ENCODE measurements at regions not wholly inside any gene's neighbourhood (a gene's known extent, or its start where the extent isn't known, plus 50 kb on each side); places are given as distances from the start of the nearest gene placed in this dataset.

DNA sequence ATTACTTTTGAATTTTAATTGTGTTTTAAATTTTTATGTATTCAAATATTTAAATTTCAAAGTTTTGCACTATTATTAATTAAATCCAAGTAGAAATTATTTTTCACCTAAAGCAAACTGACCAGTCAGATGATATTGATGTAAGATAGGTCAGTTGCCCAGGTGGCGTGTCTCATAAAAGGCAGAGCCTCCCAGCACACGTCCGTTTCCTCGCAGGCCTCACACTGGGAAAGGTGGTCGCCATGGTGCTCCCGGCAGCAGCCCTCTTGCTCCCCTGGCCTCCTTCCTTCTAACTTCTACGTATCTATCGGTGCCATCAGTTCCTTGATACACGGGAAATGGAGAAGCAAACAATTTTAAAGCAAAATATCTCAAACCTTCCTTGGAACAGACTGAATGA is 516.8 kb downstream of the GALR1 start:
- DNase-seq: no peak

DNA sequence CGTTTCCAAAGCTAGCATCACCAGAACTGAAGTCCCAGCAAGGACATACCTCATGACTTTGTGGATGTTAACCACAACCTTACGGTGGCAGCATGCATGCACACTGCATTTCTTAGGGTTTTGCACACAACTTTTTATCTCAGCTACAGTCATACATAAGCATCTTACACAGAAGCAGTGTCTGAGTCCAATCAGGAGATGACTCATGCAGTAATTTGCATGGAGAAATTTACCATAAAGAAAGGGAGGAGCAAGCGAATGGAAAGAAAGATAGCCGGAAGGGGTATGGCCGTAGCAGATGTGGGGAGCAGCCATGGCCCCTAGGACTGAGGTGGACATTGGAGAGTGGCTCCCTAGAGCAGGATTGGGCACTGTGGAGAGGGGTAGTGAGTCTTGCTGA is 522.5 kb downstream of the GALR1 start:
- no peak for DNase-seq

DNA sequence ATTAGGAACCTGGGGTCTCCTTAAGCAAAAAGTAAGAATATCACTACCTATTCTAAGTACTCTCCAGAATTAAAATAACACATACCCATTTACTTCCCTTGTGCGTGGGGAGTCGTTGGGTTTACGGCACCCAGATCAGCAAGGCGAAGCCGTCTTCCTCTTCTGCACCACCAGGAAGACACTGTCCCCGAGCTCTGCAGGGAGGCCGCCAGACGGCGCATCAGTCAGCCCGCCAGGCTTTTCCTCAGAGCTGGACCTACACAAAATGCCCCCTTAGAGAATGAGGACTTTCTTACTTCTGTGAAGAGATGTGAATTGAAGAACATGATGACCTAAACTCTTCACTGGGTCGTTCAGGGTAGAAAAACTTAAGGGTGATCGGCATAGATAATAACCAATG is 526.5 kb downstream of the GALR1 start:
- no peak for DNase-seq

DNA sequence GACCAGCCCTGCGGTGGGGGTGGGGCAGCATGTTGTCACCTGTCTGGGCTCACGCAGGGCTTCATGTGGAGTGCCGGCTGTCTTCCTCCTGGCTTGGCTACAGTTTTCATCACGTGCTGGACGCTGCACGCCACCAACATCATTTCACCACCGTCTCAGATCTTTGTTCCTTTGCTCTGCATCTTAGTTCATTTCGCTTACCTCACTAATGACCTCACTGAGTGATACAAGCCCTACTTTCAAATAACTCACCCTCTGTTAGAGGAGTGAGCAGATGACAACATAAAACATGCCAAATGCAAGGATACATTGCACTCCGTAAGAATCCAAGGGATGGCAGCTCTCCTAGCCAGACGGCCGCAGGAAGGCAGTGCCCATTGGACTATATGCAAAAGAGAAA is 527.5 kb downstream of the GALR1 start:
- no peak for DNase-seq

DNA sequence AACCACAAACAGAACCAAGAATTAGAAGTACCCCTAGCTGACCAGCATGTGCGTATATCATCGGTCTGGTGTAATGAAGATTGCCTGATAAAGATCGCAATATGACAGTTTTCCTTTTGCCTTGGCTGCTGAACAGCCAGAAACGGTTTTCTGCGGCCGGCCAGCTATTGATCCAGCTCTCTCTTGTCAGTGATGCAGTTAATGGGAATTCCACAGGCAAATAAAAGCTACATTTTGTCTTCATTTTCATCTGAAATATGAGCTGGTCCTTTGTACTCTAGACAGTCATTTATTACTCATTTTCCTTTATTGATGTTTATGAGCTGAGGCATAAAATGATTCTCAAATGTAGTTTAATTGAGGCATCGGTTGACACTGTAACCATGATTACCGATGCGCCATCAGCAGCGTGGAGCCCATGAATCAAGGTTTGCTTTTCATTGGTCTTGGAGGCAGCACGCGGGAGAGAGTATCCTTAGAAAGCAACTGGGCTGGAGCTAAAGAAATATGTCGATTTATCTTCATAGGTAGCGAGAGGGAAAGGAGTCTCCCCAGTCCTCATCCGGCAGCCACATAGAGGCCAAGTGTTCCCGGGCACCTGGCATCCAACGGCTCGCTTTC is 535.2 kb downstream of the GALR1 start:
- DNase-seq: no peak

DNA sequence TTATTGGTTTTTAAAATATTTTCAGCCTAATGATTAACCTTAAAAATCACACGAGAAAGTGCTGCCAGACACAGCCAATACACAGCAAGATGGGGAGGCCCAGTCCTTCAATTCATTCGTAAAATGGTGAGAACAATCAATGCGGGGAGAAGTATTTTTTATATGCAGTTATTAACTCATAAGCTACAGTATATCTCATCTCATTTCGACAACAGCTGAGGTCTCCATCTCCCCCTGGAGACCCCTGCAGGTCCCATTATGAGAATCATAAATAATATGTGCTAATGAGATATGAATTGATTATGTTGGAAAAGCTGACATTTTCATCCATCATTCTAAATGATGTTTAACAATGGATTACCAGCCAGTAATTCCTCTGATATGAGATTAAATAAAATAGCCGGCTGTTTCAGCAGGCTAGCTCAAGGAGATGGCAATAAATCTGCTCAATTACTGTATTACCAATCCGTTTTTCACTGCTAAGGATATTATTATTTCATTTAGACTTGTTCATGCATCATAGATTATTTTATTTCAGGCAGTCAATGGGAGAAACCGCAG is 535.8 kb downstream of the GALR1 start:
- DNase-seq: no peak

DNA sequence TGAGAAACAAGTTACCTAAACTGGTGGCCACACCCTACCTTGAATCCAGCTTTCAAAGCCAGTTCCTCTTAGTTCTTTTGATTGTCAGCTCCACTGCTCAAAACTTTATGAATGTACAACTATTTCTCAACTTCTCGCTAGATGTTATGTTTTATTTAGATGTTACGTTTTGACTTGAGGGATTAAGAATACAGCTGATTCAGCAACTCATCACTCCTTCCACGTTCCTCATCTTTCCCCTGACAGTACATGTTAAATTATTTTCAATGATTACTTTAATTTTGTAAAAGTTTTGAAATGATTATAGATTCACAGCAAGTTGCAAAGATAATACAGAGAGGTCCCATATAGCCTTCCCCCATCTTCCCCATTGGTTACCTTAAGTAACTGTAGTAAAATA is 553.4 kb downstream of the GALR1 start:
- no peak for DNase-seq

DNA sequence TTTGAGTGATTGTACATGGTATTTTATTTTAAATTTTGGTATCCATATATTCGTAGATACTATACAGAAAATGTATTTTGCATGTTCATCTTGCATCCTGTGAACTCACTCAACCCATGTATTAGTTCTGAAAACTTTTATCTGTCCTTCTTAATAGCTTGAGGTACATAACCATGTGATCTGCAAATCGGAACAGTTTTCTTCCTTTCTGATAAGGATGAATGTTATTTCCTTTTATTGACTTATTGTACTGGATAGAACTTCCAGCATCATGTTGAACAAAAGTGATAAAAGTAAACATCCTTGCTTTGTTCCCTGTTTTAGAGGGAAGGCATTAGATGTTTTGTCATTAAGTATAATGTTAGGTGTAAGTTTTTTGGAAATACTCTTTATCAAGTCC is 554.7 kb downstream of the GALR1 start:
- no peak for DNase-seq

DNA sequence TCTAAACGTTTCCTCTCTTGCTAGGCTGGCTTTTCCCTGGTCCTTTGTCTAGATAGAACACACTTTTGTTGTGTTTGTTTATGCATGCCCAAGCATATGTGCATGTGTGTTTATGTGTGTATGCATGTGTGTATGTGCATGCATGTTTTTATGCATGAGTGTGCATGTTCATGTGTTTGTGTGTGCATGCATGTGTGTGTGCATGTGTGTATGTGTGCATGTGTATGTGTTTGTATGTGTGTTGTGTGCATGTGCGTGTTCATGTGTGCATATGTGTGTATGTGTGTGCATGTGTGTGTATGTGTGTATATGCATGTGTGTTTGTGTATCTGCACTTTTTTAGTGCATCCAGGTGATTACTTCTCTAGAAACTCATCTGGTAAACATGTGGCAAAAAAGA is 558.0 kb downstream of the GALR1 start:
- no peak for DNase-seq

DNA sequence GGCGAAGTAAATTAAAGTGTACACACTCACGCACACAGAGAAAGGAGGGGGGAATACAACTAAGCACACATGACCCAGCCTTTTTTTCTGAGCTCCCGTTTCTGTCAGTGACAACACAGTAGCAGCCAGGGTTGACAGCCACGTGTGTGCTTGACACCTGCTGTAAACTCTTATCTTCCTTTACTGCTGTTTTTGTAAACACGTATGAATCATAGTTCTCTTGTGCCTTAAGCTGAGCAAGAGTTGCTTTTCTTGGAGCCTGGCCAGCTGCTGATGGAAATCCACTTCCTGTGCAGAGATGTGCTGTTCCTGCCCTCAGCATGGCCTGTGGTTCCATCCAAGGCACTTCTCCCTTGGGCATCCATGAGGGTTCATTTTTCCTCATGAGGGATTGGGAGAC is 561.9 kb downstream of the GALR1 start:
- no peak for DNase-seq

DNA sequence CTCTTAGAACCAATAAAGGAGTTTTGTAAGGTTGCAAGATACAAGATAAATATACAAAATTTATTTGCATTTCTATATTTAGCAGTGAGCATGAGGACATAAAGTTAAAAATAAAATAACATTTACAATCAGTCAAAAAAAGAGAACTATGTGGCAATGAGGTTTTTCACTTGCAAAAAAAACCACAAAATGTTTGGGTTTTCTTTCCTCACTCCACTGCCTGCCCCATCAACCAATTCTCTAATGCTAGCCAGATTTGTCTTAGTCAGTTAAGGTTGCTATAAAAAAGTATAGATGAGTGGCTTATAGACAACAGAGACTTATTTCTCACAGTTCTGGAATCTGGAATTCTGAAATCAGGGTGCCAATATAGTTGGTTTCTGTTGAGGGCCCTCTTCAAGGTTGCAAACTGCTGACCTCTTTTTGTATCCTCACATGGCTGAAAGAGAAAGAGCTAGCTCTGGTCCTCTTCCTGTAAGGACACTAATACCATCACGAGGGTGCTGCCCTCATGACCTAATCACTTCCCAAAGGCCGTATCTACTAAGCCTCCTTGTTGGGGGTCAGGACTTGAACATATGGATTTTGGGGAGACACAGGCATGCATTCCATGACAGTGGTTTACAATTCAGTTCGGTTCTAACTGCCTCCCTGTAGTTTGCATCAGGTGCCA is 566.2 kb downstream of the GALR1 start:
- no peak for DNase-seq

DNA sequence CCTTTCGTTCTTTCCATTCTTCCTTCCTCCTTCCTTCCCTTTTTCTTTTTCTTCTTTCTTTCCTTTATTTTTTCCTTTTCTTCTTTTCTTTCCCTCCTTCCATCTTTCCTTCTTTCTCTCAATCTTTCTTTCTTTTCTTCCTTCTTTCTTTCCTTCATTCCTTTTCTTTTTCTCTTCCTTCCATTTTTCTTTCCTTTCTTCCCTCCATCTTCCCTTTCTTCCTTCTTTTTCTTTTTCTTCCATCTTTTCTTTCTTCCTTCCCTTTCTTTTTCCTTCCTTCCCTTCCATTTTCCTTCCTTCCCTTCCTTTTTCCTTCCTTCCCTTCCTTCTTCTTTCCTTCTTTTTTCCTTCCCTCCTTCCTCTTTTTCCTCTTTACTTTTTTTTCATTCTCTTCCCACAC is 568.7 kb downstream of the GALR1 start:
- no peak for DNase-seq

DNA sequence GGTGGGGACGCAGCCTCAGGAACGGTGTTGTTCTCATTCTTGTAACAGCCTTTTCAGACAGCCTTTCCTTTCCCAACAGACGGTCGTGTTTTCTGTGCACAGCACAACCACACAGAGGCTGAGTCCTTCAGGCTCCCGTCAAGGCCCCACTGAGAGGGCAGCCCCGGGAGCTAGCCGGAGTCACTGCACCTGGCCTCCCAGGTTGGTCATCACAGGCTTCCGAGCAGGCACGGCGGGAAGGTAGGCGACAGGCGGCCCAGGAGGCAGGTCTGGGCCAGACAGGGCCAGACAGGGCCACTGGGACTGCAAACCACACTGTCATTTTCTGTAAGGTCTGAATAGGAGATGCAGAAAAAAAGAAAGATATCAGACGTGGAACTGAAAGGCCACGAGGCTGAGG is 570.8 kb downstream of the GALR1 start:
- DNase-seq: no peak

DNA sequence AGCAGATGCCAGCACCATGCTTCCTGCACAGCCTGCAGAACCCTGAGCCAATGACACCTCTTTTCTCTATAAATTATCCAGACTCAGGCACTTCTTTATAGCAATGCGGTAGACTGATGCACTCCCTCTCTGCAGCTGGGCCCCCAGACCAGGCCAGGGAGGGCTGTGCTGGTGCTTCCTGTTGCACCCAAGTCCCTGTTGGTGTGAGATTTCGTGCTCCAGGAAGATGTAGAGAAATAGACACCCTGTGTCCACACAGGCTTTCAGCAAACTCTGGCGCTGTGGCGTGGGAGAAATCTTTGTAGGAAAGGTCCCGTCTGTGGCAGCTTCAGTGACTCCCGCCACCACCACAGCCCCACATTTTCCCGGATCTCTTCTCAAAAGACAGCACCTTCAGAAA is 572.2 kb downstream of the GALR1 start:
- DNase-seq: no peak

DNA sequence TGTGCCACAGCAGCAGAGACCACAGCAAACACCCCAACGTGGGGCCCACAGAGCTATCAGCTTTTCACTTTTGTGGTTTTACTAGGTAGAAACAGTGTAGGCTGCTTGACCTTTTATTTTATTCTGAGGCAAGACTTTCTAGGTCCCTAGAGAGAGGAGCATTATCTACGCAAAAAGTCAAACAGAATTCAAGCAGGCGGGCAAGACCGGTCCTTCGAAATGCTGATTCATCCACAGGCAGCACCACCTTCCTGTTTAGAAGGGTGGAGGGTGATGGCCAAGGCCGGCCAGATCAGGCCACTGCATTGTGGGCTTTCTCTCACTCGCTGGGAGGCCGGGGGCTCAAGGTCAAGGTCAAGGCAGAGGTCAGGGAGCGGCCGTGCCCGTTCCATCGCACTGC is 573.0 kb downstream of the GALR1 start:
- DNase-seq: no peak

DNA sequence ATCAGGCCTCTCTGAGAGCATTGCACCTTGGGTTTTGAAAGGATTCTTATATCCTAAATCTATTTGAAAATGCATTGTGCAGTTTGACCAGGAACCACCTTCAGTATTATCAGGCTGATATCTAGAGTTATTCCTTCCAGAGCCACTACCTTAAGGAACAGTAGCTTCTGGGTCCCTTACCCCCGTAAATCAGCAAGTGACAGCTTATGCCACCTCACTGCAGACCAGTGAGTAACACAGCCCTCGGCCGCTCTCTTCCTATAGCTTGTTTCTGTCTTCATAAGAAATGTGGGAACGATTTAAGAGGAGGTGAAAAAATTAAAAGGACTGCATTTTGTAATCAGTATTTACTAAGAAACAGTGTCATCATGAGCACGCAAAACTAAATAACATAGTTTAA is 584.2 kb downstream of the GALR1 start:
- DNase-seq: no peak

DNA sequence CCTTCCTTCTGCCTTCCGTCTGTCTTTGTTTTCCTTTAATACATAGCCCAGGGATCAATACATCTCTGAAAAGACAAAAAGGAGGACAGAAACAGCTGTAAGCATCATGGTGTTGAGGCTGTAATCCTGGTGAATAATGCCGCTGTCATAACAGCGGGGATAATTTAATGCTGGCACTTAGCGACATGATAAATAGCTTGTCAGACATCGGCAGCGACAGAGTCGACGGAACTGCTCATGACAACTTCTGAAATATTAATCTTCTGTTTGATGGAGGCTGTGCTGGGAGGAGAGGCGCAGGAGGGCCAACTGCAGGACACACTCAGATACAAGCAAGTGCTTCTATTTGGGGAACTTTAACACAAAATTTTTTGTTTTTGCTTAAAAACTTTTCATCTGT is 602.2 kb downstream of the GALR1 start:
- no peak for DNase-seq

DNA sequence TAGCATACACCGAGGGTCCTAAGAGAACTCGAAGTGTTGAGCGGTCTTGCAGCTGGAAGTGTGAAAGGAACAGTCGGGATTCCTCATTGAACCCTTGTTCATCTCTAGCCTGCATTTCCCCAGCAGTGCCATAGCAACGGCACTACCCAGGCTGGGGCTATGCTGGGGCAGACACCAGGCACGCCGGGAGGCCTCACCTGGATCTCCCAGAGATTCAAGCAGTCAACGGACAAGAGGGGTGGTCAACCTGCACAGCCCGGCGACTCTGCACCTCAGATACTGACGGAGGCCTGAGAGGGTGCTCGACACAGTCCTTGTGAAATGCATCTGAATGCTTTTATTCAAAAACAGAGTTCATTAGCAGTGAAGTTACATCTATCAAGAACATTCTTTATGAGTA is 604.2 kb downstream of the GALR1 start:
- no peak for DNase-seq

DNA sequence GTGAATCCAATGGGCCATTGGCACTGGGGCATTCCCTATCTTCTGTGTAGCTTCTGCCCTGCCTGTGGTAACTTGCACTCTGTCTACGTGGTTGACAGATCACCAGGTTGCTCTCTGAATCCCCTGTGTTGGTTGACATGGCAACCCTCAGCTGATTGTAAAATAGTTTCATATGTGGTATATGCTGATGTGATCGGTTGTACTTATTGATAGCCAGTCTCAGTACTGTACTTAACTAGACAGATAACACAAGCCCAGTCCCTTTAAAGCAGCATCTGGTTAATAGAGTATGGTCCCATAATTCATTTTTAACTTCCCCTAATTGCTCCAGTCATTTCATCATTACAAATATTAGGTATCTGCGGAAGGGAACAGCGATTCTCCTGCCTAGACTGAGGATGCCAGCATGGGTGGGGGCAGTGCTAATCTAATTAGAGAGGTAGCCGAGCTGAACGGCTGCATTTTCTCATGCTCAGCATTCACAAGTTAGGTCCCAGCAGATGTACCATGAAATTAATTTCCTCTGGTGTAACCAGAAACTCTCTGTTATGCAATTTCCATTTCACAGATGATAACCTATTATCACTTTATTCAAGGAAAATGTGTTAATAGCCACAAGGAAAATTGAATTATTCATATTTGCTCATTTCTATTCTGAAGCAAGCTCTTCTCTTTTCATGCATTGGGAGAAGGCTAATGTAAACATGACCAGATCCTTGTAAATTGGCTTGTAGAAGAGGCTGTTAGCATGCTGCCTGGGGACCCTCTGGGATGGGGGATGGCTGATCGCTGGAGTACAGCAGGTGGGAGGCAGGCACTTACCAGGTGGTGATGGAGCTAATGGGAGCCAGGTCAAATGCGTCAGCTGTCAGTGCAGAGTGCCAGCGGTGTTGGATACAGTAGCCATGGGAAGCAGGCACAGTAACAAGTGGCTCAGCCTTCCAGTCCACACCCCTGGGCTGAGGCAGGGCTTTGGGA is 608.3 kb downstream of the GALR1 start:
- no peak for DNase-seq

DNA sequence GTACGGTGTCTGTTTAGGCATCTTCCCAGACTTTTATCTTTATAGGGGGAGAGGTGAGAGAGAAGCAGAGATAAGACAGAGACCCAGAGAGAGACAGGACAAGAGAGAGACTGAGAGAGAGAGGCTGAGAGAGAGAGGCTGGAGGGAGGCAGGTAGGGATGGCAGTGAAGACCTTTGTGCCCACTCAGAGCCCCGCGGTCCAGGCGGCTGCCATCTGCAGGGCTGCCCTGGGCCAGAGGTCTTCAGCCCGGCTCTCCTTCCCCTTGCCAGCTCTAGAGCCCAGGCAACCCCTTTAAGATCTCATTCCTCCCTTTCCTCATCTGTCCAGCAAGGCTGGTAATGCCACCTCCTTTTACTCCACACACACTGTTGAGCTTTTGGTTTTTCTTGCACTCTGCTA is 610.0 kb downstream of the GALR1 start:
- DNase-seq: no peak

DNA sequence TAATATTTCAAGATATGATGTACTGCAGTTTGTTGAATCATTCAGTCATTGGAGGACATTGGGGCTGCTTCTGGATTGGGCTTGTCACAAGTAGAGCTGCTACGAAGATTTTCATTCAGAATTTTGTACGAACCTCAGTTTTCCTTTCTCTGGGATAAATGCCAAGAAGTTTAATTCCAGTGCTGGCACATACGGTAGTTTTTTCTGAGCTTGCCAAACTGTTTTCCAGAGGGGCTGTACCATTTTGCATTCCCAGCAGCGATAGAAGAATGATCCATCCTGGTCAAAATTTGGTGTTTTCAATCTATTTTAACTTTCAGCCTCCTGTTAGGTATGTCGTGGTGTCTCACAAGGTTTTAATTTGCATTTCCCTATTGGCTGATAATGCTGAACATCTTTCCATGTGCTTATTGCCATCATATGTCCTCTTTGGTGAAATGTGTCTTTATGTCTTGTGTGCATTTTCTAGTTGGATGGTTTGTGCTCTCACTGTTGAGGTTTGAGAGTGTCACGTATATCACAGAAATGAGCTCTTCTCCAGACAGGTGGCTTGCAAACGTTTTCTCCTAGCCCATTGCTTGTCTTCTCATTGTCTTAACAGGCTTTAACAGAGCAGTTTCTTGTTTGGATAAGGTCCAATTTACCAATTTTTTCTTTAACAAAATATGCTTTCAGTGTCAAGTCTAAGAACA is 612.6 kb downstream of the GALR1 start:
- no peak for DNase-seq

DNA sequence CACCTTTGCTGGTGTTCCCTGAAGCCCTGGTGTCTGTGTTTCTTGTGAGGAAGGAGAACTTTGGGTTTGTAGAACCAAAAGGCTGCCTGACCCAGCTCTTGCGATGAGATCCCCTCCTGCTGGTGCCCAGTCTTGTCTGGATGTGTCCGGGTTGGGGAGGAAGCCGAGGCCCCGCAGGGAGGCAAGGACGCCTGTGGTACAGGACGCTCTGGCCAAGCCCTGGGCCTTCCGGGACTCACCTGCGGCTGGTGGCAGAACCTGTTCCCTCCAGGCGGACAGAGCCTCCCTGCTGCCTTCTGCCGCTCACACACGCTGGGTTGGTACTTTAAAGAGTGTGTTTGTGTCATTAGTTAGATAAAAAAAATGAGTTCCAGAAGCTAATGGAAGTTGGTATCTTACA is 616.2 kb downstream of the GALR1 start:
- no peak for DNase-seq

DNA sequence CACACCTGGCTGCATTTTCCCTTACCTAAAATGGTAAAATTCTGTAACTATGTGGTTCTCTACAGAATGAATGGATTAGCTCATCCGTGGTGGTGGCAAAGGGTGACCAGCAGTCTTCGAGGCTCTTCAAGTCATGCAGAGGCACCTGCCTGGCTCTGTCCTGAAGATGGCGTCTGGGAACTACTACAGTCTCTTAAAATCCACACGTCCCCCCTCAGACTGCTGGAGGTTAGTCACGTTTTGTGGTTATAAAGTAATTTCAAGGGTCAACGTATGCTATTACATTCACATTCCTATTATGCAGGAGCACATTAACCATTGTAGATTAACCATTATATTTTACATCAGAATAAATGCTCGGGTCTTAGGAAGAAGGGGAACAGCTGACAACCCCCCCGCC is 616.7 kb downstream of the GALR1 start:
- no peak for DNase-seq

Measured in activated CD8-positive, alpha-beta memory T cell treated with anti-CD3 and anti-CD28 coated beads for 24 hours (primary cell).